ENCODE measurements at regions not wholly inside any gene's neighbourhood (a gene's known extent, or its start where the extent isn't known, plus 50 kb on each side); places are given as distances from the start of the nearest gene placed in this dataset.

GRCh38 chr10:62671104-62671503, 133.4 kb upstream of the ADO start:
- TF ChIP-seq, protein P1, sequence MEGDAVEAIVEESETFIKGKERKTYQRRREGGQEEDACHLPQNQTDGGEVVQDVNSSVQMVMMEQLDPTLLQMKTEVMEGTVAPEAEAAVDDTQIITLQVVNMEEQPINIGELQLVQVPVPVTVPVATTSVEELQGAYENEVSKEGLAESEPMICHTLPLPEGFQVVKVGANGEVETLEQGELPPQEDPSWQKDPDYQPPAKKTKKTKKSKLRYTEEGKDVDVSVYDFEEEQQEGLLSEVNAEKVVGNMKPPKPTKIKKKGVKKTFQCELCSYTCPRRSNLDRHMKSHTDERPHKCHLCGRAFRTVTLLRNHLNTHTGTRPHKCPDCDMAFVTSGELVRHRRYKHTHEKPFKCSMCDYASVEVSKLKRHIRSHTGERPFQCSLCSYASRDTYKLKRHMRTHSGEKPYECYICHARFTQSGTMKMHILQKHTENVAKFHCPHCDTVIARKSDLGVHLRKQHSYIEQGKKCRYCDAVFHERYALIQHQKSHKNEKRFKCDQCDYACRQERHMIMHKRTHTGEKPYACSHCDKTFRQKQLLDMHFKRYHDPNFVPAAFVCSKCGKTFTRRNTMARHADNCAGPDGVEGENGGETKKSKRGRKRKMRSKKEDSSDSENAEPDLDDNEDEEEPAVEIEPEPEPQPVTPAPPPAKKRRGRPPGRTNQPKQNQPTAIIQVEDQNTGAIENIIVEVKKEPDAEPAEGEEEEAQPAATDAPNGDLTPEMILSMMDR (IDR thresholded peaks at IDR 0.05; ENCODE audit: borderline replicate concordance) = no peak
- Histone ChIP-seq H3K9me3 (replicated peaks) (no peaks in the 10 kb centered on the region), H3K27me3 (ENCODE audit: low read depth) (no peaks in the 10 kb centered on the region), H3K4me3 (no peak overlapping the region), H3K4me1 (no peaks in the 10 kb centered on the region), H3K27ac (replicated peaks) (no peak overlapping the region), H3K36me3 (no peaks in the 10 kb centered on the region)
- intact Hi-C loops (cut with micrococcal nuclease) = no loop called here
- no peak for DNase-seq

- no peak for DNase-seq
- H3K27me3 ChIP-seq (ENCODE audit: low read depth) = peaks cover 16% of the 10 kb centered on the region
- H3K4me1 ChIP-seq = no peaks in the 10 kb centered on the region
- no peaks in the 10 kb centered on the region for H3K9me3 ChIP-seq (replicated peaks)
- H3K4me3 ChIP-seq = no peak overlapping the region
- no peak overlapping the region for H3K27ac ChIP-seq (replicated peaks)
- intact Hi-C loops (cut with micrococcal nuclease) = no loop called here
- H3K36me3 ChIP-seq = no peaks in the 10 kb centered on the region
- TF ChIP-seq, protein P1 (IDR thresholded peaks at IDR 0.05; ENCODE audit: borderline replicate concordance) = peak; percentile 34
These were observed 123.1 kb upstream of the ADO start for GRCh38 chr10:62681211-62681940.

GRCh38 chr10:62684911-62685310, 119.6 kb upstream of the ADO start:
- H3K27me3 ChIP-seq (ENCODE audit: low read depth) = peaks cover 16% of the 10 kb centered on the region
- intact Hi-C loops (cut with micrococcal nuclease) = no loop called here

DNA sequence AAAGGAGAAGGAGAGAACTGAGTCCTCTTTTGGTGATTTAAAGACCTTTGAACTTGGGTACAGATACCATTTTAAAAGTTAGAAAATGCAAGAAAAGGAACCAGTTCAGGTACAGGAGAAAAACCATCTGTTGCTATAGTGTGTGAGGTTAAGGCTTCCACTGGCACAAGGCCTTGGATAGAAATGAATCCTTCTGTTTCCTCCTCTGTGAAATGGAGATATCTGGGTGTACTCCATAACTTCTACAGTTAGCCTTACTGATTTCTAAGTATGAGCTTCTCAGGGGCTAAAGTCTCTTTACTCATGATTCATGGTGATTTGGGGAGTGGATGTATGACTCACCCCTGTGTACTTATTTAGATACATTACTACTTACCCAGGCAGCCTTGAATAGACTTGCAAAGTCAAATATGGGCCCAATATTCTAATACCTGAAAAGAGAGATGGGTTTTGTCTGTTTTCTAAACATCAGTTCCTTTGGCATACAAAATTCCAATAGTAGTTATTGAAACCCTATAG, 117.2 kb upstream of the ADO start:
- intact Hi-C loops (cut with micrococcal nuclease) = no loop called here
- Histone ChIP-seq H3K9me3 (replicated peaks) (no peaks in the 10 kb centered on the region), H3K27ac (replicated peaks) (no peak overlapping the region), H3K27me3 (ENCODE audit: low read depth) (peaks cover 16% of the 10 kb centered on the region), H3K4me1 (peaks cover 22% of the 10 kb centered on the region), H3K4me3 (no peak overlapping the region), H3K36me3 (no peaks in the 10 kb centered on the region)
- TF ChIP-seq, protein P1 (IDR thresholded peaks at IDR 0.05; ENCODE audit: borderline replicate concordance) = no peak
- no peak for DNase-seq

More at GRCh38 chr10:62684911-62685310, 119.6 kb upstream of the ADO start:
- H3K9me3 ChIP-seq (replicated peaks) = no peaks in the 10 kb centered on the region
- no peak overlapping the region for H3K27ac ChIP-seq (replicated peaks)
- TF ChIP-seq, protein P1 (IDR thresholded peaks at IDR 0.05; ENCODE audit: borderline replicate concordance) = no peak
- H3K4me1 ChIP-seq = peaks cover 11% of the 10 kb centered on the region
- H3K36me3 ChIP-seq = no peaks in the 10 kb centered on the region
- DNase-seq = no peak
- H3K4me3 ChIP-seq = no peak overlapping the region

DNA sequence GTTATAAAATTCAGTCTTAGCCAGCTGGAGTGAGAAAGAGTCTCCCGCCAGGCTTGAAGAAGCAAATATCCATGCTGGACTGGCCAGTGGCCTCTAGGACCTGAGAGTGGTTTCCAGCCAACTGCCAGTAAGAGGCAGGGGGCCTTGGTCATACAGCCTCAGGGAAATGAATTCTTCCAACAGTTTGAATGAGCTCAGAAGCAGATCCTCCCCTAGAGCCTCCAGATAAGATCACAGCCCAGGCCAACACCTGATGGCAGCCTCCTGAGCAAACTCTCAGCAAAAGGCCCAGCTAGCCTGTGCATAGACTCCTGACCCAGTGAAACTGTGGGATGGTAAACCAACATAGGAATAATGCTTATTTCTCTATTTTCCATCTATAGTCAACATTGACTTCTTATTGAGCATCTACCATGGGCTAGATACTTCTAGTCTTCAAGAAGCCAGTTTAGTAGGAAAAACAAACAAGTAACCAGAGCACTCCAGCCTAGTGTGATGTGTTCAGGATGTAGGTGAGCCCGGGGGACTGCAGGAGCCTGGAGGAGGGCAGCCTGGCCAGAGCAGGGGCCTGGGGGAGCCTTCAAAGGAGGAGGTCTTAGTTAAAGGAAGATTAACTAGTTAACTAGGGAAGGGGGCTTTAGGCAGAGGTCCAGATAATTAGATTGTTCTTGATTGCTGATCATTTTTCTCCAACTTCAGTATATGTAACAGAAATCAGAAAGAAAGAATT, 115.4 kb upstream of the ADO start:
- intact Hi-C loops (cut with micrococcal nuclease) = no loop called here
- TF ChIP-seq, protein P1 (IDR thresholded peaks at IDR 0.05; ENCODE audit: borderline replicate concordance) = no peak
- H3K9me3 ChIP-seq (replicated peaks) = no peaks in the 10 kb centered on the region

More for the DNA sequence above, 115.4 kb upstream of the ADO start:
- Histone ChIP-seq H3K27me3 (ENCODE audit: low read depth) (no peaks in the 10 kb centered on the region), H3K27ac (replicated peaks) (no peak overlapping the region), H3K4me3 (no peak overlapping the region), H3K36me3 (no peaks in the 10 kb centered on the region), H3K4me1 (peaks cover 22% of the 10 kb centered on the region)
- DNase-seq = no peak

Data from left ventricle myocardium inferior (tissue), 1 donor.